LoVo (cell line): ENCODE measurements at regions not wholly inside any gene's neighbourhood (a gene's known extent, or its start where the extent isn't known, plus 50 kb on each side); places are given as distances from the start of the nearest gene placed in this dataset.

Experiments used
- DNase-seq: peaks from one replicate; pipeline ENCODE4 v3.0.0-alpha.2; 2016; ENCODE audit warnings: low spot score

DNA sequence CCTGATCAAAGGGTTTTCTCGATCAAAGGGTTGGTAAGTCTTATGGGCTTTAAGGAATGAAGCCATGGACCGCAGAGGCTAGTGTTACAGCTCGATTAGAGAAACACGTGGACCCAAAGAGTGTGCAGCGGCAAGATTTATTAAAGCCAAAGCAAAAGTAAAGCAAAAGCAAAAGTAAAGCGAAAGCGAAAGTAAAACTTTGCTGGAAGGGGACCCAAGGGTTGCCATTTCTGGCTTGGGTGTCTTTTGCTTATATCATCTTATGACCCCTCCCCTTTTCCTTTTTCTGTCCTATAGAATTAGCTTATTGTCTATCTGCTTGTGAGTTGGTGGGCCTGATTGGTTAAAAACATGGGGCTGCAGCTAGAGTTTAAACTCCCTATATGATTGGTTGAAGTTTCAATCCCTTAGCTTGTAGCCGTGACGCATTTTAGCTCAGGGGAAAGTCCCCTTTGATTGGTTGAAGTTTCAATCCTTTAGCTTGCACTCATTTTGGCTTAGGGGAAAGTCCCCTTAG, 957.0 kb downstream of the AMY1C start:
- DNase-seq, result peak; percentile 28

GRCh38 chr1:104718752-104719151, 969.1 kb downstream of the AMY1C start:
- DNase-seq, result no peak

DNA sequence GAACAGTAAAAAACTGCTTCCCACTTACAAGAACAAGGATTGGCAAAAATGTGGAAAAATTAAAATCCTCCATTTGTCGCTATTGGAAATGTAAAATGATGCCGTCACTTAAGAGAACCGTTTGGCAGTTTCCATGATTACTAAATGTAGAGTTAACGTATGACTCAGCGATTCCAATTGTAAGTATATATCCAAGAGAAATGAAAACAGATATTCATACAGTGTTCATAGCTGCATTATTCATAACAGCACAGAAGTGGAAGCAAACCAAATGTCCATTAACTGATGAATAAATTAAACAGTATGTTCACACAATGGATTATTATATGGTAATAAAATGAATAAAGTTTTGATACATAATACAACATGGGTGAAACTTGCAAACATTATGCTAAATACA, 971.0 kb downstream of the AMY1C start:
- DNase-seq, result no peak

DNA sequence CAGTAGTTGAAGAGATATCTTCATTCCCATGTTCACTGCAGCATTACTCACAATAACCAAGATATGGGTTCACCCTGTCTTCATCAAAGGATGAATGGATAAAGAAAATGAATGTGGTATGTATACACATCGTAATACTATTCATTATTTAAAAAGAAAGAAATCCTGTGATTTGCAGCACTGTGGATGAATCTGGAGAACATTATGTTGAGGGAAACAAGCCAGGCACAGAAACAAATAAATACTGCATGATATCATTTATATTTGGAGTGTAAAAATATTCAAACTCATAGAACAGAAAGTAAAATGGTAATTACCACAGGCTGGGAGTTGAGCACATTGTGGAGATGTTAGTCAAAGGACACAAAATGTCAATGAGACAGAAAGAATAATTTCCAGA, 977.2 kb downstream of the AMY1C start:
- no peak for DNase-seq

DNA sequence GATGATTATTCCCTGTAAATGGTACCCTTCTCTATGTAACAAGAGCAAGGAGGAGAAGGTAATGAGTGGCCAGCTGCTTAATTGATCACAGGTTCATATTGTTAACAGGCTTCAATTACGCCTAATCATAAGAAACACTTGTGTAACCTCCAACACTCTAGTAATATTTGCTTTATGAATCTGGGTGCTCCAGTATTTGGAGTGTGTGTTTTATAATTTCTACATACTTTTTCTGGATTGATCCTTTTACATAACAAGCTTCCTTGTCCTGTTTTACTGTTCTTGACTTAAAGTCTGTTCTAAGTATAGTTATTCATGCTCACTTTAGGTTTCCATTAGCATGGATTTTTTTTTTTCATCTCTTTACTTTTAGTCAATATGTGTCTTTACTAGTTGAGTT, 984.2 kb downstream of the AMY1C start:
- DNase-seq, result no peak

GRCh38 chr1:104745875-104746274, 996.2 kb downstream of the AMY1C start:
- DNase-seq, result no peak

DNA sequence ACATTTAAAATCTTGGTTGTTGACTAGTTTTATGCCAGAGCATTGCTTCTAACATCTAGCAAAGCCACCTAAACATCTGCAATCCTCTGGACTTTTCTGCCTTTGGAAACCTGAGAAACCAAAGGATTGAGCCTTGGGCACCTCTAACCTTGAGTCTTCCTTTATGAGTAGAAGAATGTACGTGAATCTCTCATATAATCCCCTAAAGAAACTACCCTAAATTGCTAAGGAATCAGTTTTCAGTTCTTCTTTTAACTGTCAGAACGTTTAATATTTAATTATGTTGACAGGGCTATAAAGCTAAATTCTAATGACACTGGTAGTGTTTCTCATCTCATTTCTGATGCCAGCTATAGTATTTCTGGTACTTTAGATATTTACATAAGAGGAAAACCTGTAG, 997.3 kb downstream of the AMY1C start:
- no peak for DNase-seq

GRCh38 chr1:104760017-104760416, 1010.3 kb downstream of the AMY1C start:
- no peak for DNase-seq

GRCh38 chr1:104761961-104762570, 1012.4 kb downstream of the AMY1C start:
- no peak for DNase-seq

- DNase-seq, result no peak
Observed at GRCh38 chr1:104765085-104765484, 1015.4 kb downstream of the AMY1C start.

DNA sequence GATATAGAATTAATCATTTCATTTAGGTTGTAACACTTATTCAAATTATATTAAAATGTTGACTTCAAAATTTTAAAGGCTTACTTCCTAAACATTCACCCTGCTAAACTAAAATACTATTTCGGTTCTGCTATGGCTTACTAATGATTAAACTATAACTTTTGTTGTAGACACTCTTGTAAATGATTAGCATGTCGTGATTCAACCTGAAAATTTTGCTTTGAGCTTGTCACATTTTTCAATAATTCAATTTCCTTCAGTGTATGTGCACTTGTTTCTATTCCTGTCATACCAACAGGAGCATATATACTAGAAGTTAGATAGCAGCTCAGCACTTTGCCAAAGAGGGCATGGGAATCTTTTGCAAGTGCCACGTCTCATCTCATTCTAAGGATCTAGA, 1018.8 kb downstream of the AMY1C start:
- no peak for DNase-seq

DNA sequence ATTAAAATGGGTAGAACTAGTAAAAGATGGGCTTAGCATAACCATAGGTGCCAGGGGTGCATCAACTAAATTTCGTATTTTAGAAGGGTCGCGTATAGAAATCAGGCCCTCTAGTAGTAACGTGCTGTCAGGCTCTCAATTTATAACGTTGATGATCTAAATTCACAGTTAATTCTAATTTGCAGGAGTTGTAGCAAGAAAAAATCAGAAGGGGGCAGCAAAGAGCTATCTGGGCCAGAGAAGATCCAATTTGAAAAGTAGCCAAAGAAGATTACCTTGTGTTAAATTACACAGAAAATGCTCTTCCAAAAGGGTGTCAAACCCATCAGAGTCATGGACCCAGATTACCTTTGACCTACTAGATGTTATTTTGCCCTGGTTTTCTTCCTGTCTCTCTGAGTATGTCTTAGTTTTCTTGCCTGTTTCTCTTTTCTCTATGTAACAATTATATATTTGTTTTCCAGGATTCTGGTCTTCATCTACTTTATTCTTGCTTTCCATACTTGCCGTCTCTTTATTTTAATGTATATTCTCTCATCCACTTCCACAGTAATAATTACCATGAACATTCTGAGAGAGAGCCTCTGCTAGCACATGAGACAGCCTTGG, 1030.9 kb downstream of the AMY1C start:
- peak; percentile 39 for DNase-seq

DNA sequence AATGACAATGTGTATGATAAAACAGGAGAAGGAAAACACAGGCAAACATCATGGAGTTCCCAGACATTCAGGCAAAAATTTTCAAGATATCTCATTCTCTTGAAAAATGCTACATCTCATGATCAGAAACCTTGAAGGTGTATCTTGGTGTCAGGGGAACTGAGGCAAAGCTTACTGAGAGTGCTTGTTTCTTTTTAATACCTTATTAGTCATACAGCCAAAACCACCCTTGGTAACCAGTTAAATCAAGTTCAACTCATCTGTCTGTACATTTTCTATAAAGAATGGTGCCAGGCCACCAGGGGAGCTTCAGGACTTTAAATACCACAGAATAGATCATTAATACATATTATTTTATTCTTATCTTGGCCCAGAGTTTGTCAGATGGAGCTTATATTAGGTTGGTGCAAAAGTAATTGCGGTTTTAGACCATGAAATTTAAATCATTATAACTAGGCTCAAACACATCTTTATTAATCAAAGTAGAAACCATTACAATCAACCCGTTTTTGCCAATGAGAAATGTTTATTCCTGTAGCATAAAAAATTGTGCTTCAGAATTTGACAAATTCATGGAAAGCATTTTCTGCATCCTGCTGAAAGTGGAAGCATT, 1036.0 kb downstream of the AMY1C start:
- no peak for DNase-seq

DNA sequence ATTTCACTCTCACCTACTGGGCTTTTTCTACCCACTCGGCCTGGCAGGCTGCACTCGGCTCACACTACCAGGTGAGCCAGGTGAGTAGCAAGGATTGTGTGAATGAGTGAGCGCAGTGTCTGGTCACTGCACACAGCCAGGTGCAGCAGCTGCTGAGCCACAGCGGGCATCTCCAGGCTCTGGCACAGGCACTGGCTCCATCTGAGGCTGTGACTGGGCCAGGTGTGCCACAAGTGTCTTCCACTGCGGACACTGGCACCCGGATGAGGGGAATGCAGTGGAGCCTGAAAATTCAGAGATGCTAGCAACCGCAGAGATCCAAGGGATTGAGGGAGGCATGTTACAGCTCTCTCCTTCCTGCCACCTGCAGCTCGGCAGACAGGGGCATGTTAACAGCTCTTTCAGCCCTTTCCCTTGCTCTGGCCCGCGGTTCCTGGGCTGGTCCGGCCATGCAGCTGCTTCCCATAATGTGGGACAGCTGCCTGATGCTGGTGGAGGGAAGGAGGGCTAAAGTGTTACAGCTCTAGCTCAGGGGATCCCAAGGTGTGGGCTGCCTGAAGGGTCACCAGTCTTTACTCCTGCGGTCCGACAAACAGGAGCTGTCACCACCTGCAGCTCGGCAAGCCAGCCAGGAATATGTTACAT, 1038.3 kb downstream of the AMY1C start:
- no peak for DNase-seq

DNA sequence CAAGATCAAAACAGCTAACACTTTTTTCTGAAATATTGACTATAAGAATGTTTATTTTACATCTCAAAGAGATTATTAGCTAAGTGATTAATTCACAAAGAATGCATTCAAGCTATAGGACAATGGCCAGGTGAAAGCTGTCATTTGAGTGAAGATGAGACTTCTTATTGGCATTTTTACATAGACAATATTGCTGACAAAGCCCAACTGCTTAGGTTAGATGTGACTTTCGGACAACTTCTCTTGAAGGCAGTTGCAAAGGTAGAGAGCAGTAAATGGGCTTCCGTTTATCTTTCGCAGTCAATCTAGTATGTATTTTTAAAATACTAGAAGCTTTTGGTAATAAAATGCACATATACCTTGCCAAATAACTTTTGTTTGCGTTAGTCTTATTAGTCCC, 1041.3 kb downstream of the AMY1C start:
- DNase-seq, result no peak

GRCh38 chr1:104794035-104794434, 1044.3 kb downstream of the AMY1C start:
- no peak for DNase-seq

DNA sequence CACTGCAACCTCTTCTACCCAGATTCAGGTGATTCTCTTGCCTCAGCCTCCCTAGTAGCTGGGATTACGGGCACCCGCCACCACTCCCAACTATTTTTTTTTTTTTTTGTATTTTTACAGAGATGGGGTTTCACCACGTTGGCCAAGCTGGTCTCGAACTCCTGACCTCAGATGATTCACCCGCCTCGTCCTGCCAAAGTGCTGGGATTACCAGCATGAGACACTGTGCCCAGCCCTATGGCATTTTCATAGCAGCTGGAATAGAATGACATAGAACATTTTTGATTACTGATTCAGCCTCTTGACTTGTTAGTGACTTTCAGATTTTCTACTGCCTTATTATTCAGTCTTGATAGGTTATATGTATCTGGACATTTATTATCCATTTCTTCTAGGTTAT, 1046.2 kb downstream of the AMY1C start:
- DNase-seq, result no peak

DNA sequence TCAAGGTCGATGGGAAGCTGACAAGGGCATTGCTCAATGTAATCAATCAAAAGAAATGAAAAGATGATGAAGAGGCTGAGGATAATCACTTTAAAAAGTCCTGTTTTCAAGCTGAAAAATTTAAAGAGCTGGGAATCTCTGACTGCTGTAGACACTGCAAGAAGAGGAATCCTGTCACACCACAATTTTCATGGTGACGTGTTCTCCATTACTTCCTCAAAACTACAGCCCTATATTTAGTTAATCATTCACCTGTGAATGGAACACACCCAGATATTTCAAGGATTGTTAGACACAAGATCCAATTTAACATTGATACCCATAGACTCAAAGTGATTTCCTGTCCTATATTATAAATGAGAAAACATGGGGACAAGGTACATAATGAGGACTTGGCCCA, 1048.3 kb downstream of the AMY1C start:
- DNase-seq, result peak; percentile 2

DNA sequence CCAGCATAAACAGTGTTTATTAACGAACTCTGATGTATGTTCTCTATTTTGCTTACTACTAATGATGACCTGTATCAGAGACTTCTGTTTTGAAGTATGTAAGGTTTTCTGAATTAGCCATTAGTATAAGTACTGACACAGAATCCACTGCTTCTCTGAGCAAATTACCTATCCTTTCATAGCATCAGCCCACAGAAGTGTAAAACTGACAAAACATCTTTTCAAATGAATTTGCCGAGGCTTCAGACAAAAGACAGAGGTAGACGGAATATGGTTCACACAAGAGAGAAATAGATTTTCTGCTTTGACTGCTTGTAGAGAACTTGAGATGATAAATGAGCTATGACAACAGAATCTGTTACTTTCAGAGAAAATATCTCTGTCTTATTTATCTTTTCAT, 1051.6 kb downstream of the AMY1C start:
- no peak for DNase-seq

DNA sequence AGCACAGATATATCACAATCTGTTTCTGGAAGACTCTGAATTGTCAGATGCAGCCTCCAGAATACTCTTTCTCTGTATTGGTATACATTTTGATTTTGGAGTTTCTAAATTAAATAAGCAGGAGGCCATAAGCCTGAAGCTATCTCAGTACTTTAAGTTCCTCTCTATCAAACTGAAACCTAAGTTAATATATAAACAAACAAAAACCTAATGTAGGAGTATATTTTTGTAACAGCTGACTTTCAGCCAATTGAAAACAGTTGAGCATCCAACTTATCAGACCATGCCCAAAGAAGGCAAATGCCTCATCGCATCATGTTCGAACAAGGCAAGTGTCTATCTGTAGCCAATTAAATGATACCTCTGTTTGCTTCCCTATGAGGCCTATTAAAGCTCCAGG, 1054.4 kb downstream of the AMY1C start:
- DNase-seq, result no peak

- DNase-seq, result no peak
Observed at GRCh38 chr1:104807590-104807989, 1057.9 kb downstream of the AMY1C start.

DNA sequence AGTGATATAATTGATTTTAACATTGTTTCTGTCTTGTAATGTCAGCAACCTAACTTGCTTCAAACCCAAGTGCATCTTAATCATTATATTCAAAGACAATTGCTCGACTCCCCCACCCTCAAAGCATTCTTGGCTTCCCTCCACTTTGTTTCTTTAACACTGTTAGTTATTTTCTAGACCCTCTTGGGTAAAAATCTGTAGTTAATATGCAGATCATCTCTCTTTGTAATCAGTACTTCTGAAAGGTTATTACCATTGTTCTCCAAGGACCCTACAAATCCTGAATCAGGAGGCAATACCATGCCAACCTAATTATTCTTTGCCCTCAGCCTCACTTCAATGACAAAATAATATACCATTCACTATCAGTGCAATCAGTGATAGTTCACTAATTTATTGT, 1075.7 kb downstream of the AMY1C start:
- DNase-seq, result no peak

GRCh38 chr1:104830534-104830933, 1080.8 kb downstream of the AMY1C start:
- no peak for DNase-seq
